OCI-LY1 (cell line): ENCODE measurements at regions not wholly inside any gene's neighbourhood (a gene's known extent, or its start where the extent isn't known, plus 50 kb on each side); places are given as distances from the start of the nearest gene placed in this dataset.

Experiments used
- CTCF ChIP-seq: fragments of 200-600 bp; sonication (generic), shearing (Covaris generic); IDR thresholded peaks from 2 replicates; pipeline ENCODE4 v1.5.1; 2017; ENCODE audit warnings: mild to moderate bottlenecking, antibody characterized with exemption, low read length, moderate library complexity, mixed read lengths
- EZH2 ChIP-seq: fragments of 200-600 bp; sonication (generic), shearing (Covaris generic); IDR thresholded peaks from 2 replicates; pipeline ENCODE4 v1.8.0; 2017; ENCODE audit warnings: borderline replicate concordance, mixed run types, mild to moderate bottlenecking, antibody characterized with exemption, low read length, moderate library complexity, mixed read lengths

DNA sequence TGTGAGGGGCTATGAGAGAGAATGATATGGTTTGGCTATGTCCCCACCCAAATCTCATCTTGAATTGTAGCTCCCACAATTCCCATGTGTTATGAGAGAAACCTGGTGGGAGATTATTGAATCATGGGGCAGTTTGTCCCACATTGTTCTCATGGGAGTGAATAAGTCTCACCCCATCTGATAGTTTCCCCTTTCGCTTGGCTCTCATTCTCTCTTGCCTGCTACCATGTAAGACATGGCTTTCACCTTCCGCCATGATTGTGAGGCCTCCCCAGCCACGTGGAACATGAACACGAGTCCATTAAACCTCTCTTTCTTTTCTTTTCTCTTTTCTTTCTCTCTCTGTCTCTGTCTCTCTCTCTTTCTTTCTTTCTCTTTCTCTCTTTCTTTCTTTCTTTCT is 743.4 kb upstream of the CTNND2 start:
- TF ChIP-seq CTCF (no peak), EZH2 (no peak)
